CD4-positive, alpha-beta T cell treated with Interleukin-6 at 100 ng/mL for 8 hours (primary cell): ENCODE measurements at regions not wholly inside any gene's neighbourhood (a gene's known extent, or its start where the extent isn't known, plus 50 kb on each side); places are given as distances from the start of the nearest gene placed in this dataset.
"Not testable (repeated sequence)": the region's sequence is repeated elsewhere in the genome, so short reads cannot be mapped to it uniquely, and the experiment has no call there.

ENCODE experiments used
- DNase-seq: peaks from one replicate; pipeline ENCODE4 v3.0.0-alpha.2; 2020; ENCODE audit warnings: mixed read lengths, low spot score

DNA sequence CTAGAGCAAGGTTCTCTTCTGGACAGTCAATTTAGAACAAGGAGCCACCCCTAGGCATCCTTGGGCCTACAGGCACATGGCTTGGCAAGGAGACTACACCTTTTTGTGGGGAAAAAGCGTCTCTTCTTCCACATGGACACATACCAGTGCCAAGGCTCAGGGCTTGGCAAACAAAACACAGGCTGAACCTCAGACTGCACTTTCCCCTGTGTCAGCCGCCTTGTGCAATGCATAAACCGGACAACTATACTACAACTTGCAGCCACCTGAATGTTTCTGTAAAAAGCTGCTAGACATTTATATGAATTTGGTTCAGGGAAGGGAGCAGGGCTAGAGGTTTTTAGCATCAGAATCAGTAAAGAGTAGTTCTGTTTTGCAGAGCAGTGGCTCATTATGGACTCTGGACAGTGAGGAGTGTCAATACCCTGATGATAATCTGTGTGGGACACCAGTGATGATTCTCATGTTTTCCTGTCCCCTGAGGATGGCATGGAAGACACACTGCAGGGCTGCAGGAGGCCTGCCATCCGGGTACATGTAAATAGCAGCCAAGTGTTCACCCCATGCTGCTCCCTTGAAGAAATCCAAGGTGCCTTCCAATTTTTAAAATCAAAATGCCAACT, 118.9 kb downstream of the GATA3 start:
- DNase-seq, result no peak

DNA sequence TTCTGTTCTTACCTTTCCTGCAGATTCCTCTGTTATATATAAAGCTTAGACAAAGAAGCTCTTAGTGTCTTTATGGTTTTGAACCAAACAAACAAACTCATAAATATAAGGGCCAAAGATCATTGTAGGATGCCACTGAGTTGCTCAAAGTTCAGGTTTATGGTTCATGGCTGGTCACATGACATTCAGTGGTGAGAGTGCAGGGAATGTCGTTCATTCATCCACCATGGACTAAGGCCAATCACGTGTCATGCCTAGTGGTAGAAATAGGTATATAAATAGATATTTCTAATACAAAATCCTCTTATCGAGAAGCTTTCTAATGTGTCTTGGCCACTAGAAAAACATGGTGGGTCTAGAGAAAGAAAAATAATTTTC, 119.4 kb downstream of the GATA3 start:
- DNase-seq, result no peak

DNA sequence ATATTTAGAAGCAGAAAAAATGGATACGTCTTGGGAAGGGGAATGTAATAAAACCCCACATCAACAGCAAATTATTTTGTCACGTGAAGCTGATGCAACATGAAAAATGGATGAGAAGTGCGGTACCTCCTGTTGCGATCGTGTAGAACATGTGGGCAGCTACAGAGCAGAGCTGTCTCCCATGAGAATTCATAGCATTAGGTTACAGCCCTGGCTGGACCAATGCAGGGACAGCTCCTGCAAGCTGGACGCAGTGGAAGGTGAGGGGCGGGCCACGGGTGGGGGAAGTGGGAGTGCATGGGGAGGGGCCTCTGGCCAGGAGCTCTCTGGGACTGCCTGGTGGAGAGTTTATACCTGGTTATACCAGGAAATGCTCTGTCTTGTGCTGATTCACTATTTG, 120.3 kb downstream of the GATA3 start:
- DNase-seq, result no peak

DNA sequence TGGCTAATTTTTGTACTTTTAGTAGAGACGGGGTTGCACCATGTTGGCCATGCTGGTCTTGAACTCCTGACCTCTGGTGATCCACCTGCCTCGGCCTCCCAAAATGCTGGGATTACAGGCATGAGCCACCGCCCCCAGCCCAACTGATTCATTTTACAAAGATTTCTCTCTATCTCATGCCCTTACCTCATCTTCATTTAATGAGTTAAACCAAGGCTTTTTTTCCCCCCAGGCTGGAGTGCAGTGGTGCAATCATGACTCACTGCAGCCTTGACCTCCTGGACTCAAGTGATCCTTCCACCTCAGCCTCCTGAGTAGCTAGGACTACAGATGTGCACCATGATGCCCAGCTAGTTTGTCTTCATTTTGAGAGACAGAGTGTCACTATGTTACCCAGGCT, 123.0 kb downstream of the GATA3 start:
- DNase-seq, result not testable (repeated sequence)

DNA sequence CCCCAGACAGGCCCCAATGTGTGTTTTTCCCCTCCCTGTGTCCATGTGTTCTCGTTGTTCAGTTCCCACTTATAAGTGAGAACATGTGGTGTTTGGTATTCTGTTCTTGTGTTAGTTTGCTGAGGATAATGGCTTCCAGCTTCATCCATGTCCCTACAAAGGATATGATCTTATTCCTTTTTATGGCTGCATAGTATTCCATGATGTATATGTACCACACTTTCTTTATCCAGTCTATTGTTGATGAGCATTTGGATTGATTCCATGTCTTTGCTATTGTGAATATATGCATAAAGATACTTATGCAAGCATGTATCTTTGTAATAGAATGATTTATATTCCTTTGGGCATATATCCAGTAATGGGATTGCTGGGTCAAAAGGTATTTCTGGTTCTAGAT, 125.3 kb downstream of the GATA3 start:
- not testable (repeated sequence) for DNase-seq

DNA sequence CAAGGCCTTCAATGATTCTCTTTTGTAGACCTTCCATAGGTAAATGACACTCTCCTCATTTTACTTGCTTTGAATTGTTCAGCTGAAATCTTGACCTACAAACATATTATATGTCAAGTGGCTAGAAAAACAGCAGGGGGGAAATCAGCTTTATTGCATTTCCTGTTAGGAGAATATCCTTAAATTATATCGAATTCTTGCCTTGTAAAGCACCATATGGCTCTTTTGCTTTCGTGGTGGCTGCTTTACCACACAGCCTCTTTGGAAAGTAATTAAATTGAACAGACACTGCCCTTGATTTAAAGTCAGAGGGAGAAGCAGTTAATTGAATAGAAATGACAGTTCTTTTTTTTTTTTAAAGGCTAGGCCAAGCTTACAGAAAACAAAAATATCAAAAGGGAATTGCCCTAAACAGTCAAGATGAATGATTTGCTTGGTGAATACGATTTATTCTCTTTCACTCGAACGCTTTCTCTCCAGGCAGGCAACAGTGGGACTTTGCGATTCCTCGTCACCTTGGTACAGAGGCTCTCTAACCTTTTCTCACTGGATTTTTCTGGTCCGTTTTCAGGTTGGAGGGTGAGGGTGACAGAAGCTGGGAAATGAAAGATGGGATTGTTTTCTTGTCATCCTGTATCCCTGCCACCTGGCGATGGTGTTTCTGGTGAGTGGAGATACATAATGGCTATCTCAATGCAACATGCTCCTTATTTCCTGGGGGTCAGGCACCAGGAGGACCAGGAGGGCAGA, 126.0 kb downstream of the GATA3 start:
- DNase-seq, result no peak

DNA sequence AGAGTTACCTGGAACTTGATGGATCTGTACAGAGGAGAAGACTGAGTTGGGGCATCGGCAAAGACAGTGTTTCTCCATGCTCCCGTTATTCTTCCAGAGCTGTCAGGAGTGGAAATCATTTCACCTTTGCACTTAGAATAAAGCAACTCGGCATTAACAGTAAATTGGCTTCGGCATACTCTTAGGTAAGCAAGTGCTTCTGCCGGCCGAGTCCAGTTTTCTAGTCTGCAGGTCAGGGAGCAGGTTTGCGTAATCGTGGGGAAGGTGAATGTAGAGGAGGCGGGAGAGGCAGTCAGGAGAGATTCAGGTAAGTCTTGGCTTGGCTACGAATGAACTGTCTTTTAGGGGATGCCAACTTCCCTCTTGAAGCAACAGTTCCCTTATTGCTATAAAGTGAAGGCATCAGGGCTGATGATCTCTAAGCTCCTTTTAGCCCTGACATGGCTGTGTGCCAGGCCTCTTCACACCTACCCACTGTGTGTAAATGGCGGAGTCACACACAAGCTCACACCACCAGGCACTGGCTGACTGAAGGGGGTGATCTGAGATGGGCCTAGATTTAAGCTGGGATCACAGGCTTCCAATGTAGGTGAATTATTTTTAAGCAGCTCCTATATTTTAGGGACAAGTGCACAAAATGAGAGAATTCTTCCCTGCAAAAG, 127.1 kb downstream of the GATA3 start:
- no peak for DNase-seq

DNA sequence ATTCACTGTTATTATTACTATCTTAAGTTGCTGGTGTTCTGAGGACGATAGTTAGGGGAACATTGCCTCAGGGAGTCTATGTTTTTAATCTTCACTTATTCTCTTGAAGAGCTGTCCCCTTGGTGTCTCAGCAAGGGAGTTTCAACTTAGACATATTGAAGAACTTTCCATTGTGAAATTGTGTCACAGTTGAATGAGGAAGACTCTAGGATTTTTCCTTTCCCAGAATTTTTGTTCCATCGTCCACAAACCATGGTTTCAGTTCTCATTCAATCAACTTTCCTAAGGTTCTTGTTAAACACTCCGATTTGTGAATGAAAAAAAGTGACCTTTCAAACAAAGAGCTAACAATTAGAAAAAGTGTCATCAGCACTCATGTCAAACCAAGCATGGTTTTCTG, 128.3 kb downstream of the GATA3 start:
- DNase-seq, result no peak

DNA sequence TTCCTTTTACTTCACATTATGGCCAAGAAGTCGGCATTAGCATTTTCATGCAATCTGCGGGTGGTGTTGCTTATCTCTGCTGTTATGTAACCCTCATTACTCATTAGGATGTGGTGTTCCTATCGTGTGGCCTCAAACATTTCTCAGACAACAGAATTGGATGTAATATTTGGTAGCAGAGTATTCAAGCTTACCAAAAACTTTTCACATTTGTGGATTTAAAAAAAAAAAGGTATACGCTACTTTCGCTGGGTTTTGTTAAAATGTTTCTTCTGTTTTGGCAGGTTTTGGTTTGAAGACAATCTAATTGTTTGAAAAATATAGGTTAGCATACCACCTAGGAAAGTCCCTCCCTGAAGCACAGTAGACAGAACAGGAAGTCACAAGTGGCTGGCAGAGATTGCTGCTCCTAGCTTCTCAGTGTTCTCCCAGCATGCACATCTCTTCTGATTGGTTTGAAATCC, 128.8 kb downstream of the GATA3 start:
- DNase-seq, result peak; percentile 67

DNA sequence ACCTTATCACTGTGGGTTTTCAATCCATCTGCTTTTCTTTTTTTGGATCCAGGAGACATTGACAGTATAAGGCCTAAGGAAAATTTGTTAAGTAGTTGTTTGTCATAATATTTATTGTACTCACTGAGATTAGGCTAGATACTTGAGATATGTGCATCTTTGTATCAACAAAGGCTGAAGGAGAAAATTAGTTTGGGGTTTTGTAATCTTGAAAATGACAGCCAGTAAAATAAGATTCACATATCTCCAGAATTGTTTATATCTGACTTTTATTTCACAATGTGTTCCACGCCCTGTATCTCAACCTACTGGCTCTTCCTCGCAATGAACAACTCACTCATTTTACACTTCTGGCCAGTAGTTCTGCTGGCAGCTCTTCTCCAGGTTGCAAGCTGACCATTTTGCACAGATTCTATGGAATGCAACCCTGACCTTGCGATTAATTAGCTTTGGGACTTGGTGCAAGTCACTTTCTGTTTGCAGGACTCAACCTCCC, 132.7 kb downstream of the GATA3 start:
- DNase-seq, result no peak

DNA sequence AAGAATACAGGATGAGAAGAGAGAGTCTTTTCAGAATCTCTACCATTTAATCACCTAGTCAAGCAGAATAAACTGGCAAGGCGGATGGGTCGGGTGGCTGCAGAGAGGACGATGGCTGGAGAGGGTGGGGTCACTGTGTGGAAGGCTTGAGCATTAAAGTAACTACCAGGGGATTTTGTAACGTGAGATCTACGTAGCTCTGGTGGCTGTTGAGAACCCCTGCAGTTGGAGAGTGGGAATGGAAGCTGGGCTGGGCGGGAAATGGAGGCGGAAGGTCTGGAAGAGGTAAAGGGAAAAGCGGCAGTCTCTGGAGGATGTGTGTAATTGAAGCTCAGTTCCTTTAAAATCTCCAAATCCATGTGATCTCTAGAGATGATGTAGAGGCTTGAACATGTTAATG, 135.0 kb downstream of the GATA3 start:
- no peak for DNase-seq

DNA sequence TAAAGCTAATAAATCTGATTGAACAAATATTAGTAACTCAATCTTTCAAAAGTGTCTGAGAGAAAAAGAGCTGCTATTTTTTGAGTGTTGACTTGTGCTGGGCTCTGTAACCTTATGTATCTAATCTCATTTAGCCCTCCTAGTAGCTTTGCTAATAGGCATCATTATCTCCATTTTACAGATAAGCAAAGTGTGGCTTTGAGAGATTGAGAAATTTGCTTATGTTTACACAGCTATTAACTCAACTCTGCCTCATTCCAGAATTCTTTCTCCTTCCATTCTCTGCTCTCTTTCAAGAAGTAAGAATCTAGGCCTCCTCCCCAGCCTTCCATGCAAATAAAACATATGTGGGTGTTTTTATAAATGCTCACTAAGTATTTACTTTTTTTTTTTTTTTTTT, 137.8 kb downstream of the GATA3 start:
- no peak for DNase-seq

DNA sequence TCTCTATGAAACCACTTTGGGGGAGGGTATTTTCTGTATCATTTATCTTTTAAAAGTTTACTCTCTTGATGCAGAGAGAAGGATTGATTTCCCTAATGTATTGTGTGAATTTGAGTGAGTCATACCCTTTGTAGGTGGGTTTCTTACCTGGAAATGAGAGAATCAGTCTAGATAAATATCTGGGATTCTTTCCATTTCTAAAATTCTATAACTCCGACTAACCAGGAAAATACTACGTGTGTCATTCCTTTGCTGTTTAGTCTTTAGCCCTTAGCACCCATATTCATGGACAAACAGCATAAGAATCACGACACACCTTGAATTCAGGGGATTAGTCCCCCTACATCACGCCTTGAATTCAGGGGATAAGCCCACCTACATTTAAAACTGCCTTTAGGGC, 139.1 kb downstream of the GATA3 start:
- DNase-seq, result no peak

DNA sequence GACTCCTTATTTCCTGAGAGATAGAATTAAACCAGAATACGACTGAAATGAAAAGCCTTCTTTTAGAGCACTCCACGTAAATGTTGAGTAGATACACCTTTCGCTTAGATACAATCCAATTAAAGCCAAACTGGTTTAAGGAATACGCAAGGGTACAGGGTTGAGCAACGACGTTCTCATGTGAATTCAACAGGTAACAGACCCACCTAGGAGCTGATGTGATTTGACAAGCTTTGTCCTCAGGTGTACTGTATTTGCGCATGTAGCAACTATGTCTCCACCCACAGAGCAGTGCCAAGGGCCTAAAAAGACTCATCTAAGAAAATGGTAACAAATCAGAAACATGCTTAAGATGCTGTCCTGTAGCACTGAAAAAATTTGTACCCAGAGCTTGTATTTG, 139.6 kb downstream of the GATA3 start:
- no peak for DNase-seq

DNA sequence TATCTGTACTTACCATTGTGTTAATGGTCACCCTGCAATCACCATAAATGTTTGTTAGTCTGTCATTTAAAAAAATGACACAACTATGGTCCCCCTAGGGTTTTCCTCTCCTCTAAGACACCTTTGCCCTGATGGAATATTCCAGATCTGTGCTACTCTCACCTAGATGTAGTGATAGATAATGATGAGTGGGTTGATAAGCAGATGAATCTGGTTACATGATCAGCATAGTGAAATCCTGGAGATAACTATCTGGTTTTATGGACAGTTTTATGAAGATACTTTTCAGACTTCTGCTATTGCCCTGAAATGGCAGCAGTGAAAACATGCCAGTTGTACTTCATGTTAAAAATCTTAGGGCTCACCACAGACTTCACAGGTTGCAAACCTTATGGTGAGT, 152.4 kb downstream of the GATA3 start:
- DNase-seq, result no peak

DNA sequence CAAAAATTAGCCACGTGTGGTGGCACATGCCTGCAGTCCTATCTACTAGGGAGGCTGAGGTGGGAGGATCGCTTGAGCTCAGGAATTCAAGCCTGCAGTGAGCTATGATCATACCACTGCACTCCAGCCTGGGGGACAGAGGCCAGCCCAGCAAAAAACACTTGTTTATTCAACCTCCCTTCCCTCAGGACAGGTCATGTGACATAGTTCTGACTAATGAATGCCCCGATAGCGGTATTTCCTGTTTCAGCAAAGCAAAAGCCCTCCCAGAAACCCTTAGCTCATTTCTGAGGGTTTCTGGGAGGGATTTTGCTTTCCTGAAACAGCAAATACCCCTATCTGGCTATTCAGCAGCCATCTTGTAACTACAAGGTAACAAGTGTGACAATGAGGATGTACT, 157.1 kb downstream of the GATA3 start:
- DNase-seq, result no peak

DNA sequence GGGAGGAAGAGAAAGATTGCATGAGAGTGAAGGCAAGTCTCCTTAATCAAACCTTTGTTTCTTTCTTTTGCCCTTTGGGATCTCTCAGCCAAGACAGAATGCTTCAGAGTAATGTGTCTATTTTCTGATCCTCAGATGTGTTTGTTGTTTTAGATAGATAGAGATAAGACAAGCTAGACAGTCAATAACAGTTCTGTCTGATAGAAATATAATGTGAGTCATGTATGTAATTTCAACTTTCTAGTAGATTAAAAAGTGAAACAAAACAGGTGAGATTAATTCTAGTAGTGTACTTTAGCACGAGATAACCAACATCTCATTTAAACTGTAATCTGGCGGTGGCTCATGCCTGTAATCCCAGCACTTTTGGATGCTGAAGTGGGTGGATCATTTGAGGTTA, 159.2 kb downstream of the GATA3 start:
- DNase-seq, result no peak

DNA sequence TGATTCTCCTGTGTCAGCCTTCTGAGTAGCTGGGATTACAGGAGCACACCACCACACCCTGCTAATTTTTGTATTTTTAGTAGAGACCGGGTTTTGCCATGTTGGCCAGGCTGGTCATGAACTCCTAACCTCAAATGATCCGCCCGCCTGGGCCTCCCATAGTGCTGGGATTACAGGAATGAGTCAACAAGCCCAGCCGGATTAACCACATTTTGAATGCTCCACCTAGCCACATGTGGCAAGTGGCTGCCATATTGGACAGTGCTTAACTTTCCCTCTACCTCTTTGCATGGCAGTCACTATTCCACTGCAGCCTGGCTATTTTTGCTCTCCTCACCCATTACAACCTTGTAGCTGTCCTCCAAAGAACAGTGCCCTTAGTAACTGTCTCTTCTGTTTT, 160.1 kb downstream of the GATA3 start:
- DNase-seq, result no peak

DNA sequence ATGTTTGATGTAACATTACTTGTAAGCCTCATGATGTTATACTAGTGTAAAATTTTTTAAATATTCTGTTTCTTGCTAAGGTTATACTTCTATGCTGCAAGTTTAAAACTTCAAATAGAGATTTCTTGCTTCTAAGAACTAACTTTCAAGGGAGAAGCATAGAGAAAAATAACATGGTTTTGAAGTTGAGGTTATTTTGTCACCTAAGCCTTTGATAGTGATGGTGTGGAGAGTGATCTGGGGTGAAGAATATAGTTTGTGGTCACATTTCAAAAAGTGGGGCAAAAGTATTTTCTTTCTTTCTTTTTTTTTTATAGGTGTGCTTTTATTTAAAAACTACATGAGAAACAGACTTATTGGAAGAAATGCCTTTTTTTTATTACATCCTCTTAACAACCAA, 162.4 kb downstream of the GATA3 start:
- no peak for DNase-seq

DNA sequence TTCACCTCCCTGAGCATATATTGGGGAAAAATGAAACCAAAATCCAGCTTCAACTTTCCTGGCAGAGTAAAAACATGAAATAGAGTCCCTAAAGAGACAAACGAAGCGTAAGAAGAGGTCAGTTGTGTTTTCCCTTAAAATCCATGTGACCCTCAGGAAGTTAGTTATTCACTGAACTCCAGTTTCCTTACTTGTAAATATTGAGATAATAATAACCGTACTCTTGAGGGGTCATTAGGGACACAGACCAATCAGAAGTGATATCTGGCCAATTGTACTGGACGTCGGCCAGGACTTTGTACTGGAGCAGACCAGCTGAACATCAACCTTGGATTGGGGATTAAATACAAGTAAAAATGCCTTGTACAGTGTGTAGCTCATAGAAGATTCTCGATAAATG, 167.0 kb downstream of the GATA3 start:
- no peak for DNase-seq

DNA sequence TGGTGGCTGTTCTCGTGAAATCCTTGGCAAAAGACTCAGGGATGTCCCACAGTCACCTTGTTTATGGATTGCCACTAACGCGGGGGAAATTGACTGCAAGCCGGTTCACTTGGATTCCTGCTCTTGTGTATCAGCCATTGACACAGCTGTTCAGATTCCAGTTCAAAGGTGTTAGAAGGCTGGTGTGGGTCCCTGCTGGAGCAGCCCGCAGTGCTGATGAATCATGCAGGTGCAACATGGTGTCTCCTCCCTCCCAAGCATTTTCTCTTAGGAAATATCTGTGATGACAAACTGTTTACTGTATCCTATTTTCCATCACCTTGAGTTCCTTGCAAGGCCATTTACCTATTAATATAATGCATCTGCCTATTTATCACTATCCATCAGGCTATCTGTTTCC, 170.1 kb downstream of the GATA3 start:
- DNase-seq, result no peak

DNA sequence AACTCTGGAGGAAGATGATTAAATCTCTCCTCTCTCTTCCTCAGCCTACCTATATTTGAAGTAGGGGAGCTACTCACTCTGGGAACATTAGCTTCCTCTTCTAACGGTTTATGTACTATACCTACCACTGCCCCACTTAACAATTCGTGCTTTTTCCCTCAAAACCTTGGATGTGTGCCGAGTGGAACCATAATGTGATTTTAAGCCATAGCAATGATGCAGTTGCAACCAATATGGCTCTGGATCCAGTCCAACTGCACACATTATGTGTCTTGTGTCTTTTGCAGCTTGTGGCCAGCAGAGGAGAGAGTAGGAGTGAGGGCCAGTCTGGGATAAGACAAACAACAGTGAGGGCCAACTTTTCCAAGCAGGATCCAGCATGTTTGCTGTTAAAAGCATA, 170.7 kb downstream of the GATA3 start:
- no peak for DNase-seq

DNA sequence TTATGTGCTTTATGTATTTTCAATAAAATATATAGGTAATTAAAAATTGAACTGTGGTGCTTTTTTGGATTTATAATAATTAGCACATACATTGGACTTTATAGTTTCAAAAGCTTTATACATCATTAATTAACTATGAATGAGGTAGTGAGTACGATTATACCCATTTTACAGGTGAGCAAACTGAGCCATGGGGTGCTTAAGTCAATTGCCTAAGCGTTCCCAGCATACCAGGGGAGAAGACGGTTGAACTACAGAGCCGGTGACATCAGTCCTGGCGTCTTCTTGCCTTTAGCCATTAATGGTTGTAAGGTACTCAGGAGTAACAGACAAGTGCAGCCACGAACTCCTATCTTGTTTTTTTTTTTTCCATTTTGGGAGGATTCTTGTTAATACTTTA, 172.8 kb downstream of the GATA3 start:
- no peak for DNase-seq
